Lung microvascular endothelial cell (primary cell): ENCODE measurements at regions not wholly inside any gene's neighbourhood (a gene's known extent, or its start where the extent isn't known, plus 50 kb on each side); places are given as distances from the start of the nearest gene placed in this dataset.
A peak's percentile ranks its signal among the peaks of the same experiment; 100 is the strongest.
"Not testable (repeated sequence)": the region's sequence is repeated elsewhere in the genome, so short reads cannot be mapped to it uniquely, and the experiment has no call there.

ENCODE experiments used
- DNase-seq, 2 donors: peaks; one replicate each; pipeline versions ENCODE4 v3.0.0 to v3.0.0-alpha.2; 2010; ENCODE audit warnings: low read depth in 2 of 2

DNA sequence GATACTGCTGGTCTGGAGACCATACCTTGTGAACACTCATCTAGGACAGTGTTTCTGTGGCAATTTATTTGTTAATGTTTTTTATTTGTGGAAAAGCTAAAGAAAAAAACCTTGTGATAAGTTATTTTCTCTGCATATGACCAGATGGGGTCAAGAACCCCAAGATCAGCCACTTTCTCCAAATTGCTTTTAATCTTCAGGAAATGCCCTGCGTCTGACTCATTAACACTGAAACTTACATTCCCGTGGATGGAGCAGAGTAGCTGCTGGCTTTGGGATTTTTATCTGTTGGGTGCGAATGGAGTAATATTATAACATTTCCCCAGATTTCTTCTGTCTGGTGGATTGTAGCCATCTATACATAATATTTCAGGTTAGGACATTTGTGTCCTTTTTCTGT, 444.5 kb downstream of the SH3GL2 start:
- no peak for DNase-seq

DNA sequence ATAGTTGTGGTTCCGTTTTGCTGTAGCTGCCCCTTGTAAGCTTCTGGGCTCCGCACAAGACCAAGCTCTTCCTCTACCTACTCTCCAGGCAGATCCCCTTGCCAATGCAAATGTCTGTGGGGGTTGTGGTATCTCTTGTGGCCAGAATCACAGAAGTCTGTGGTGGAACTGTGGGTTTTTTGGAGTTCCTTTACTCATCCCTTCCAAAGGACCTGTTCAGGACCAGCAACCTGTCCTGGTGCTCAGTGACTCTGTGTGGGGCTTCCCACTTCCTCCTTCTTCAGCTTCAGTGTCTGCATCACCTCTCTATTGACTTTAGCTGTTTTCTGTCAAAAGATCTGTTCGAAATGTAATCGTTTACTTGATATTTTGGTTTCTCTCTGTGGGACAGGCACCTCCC, 441.3 kb upstream of the ADAMTSL1 start:
- DNase-seq: no peak

DNA sequence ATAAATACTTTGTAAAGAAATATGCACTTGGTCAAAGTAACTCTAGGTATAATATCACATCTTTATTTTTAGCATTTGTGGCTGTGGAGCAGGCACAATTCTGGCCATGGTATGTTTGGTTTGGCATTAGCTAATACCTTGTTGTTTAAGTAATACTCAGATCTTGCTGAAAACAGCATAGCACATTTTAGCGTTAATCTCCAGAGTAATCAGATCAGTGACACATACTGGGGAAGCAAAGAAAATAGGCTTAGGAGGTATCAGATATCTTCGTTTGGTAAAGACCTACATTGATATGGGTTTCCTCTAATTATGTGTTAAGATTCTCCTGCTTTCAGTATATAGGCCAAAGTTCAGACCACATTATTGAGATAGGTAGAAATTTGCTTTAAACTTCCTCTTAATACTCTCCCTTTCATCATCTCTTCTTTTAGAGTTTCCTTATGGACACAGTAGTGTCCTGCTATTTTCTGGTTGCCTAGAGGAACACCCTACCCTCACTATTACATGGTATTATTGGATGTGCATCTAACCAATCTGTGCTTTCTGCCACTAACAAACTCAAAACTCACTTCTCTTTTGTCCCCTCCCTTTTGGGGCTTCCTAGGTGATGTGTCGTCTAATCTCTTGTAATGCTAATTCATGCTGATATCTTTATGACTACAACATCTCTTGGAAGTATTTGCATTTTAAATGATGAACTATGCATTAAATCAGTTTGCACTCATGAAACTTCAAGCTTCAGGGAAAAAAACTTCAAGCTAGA, 437.3 kb upstream of the ADAMTSL1 start:
- DNase-seq: no peak

DNA sequence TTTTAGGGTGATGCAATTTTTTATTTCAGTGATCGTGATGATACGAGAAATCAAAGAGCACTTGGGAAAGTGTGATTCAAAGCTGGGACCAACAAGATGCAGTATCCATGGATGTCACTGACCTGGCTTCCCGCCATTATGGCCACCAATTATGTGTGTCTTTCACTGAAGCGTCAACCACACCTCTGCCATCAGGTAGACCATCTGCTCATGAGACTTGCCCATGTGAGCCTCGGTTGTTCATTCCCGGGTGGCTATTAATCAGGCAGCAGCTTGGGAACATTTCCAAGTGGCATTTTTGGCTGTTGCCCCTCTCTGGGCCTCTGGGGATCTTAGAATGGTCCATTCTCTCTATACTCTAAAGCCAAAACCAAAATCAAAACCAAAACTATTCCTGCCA, 436.0 kb upstream of the ADAMTSL1 start:
- DNase-seq: no peak

DNA sequence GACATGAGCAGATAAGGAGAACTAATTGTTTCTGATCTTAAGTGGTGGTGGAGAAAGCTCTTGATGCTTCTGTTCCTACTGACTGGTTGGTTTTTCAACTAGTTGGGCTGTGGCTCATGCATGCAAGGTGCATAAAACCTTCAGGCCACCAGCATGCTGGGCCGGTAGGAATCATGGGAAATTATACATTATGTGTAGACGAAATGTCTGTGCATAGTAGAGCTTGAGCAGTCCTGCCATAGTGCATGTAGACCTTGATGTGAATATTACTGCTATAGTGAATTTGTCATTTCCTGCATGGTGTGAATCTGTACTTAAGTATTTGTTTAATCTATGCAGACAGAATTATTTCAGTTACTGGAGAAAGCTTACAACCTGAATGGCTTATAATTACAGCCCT, 433.6 kb upstream of the ADAMTSL1 start:
- no peak for DNase-seq

DNA sequence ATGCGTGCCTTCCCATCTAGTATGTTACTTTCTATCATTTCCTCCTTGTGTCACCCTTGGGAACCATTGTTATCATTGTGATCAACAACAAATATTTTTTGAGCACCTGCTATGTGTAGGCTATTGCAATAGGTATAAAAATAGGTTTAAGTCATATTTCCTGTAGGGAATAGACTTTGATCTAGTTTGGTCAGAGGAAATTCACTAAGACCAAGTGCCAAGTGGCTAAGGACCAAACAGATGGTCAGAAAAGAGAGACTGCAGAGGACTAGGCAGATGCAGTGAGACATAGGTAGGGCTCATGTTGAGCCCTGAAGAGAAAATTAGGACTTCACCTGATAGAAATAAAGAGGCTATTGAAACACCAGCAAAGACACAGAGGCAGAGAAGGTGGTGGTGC, 430.0 kb upstream of the ADAMTSL1 start:
- DNase-seq: no peak

DNA sequence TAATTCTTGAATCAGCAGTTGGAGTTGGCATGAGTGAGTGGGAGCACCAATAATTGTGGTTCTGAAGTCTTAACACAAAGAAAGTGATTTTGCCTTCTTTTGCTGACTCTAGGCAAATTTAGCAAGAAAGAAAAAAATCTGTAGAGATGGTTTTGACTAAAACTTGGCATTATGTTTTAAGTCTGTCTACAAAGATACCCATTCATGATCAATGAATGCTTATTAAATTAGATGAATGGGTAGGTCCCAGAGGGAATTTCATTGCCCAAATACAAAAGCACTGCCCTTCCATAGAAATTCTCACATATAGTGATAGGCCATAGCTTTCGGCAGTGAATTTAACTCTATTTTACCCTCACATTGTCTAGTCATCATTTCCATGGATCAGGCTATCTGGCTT, 428.6 kb upstream of the ADAMTSL1 start:
- no peak for DNase-seq

DNA sequence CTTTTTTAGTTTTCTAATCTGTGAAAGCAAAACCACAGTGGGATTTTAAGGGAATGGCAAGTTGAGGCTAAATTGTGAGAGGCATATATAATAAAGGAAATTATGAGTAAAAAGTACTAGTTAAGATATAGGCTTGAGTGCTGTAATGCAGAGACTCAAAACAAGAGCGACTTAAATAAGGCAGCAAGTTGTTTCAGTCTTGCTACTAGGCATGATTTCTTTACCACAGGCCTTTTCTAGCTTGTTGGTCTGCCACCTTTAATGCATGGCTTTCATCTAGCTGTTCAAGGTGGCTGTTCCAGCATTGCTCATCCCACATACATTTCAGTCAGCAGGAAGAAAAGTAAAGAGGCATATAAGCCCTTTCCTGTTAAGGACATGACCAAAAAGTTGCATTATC, 427.9 kb upstream of the ADAMTSL1 start:
- DNase-seq: no peak

DNA sequence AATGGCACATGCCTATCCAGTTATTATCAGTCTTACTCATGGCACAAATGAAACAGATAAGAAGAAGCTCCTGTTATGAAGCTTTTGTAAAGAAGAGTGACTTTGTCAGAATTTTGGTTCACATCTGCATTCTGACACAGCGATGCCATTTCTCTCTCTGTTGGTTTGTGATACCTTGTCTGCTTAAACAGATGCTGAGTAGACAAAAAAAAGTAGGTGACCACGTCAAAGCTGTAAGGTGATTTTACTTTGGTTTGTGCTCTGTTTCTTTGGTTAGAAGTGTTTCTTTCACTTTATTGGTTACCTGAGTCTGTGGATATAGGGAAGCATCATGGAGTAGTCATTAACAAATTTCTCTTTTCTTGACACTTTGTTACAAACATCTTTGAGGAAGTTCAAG, 422.3 kb upstream of the ADAMTSL1 start:
- DNase-seq: no peak

DNA sequence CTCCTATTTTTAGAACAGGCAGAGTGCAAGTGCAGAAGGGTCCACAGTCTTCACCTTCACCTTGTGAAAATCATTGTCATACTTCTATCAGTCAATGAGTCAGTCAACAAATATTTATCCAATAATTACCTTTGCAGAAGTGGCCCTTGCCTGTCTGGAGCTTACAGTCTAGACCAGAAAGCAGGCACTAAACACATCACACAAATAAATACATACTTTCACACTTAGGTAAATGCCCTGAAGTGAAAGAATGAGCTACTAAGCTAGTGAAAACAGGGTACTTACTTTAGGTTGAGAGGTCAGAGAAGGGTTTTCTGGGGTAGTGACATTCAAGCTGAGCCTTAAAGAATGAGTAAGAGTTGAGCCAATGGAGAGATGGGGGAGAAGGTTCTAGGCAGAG, 421.9 kb upstream of the ADAMTSL1 start:
- no peak for DNase-seq

DNA sequence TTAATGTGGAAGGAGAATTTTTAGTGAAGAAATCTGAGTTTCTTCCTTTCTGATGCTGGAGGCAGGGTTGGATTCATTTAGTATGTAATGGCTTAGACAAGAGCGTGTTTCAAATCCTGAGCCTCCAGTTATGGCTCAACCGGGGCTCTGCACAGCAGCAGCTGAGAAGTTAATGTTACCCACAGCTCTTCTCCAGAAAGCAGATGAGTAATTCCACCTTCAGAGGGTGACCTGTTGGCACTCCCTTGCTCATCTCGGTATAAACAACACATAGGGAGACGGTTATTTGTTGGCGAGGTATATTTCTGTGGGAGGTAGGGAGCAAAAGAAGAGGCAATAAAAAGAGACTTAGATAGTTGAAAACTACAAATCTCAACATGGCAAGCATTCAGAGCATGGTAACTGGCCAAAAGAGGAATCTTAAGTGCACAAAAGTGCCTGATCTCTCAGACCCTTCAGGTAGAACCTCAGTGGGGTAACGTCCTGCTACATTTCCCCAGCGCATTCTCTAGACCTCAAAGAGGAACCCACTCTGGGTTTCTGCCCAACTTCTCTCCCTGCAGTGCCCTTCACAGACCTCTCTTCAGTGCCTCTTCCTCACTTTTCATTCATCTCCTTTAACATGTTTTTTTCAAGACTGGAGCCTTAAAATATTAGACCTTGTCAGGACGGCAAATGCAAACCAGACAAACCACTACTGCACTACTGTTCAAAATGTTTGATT, 417.5 kb upstream of the ADAMTSL1 start:
- DNase-seq: no peak

DNA sequence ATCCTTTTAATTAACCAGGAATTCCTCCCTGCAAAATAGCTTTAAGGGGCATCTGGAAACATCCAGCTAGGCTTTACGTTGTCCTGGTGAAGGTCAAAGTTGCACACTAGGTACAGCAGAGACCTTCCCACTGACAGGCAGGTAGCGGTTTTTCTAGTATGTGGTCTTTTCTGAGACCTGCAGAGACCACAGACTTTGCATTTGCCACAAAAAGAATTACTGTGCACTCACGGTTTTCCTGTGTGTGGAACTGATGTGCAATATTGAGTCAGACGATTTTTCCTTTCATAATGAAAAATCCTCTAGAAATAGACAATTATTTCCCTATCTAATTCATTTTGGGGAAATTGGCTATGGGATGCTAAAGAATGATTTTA, 417.0 kb upstream of the ADAMTSL1 start:
- no peak for DNase-seq

DNA sequence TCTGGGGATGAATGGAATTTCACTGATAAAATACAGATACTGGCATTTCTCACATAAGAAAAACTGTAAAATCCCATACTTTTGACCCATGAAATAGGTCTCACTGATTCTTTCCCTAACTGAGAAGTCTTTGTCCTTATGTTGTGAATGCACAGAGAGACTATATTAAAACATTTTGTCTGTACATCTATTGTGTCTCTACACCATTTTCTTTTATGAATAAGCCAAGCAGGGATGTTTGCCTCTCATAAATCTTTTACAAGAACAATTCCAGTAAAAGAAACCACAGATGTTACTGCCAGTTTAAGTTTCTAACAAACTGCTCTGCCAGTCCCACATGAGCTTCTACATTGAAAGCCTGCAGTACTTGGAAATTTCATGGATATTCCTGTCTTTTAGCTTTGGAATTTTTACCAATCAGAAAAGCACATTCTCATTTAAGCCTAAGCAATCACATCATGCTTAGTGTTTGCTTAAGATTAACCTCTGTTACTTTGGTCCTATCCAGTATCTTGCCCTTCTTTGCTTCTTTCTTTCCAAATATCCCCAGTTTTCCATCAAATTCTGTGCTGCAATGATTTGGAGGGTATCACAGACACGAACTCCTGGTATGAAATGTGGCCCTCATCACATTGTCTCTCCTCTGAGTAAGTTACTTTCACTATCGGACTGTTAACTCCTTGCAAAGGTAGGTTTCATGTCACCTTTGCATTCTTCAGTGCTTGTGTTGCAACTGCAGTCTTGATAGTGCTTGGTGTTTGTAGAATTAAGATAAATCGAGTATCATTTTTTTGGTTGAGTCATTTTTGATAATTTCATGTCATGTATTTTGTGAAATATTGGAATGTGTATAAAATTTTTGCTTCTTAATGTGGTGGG, 415.1 kb upstream of the ADAMTSL1 start:
- DNase-seq: no peak

DNA sequence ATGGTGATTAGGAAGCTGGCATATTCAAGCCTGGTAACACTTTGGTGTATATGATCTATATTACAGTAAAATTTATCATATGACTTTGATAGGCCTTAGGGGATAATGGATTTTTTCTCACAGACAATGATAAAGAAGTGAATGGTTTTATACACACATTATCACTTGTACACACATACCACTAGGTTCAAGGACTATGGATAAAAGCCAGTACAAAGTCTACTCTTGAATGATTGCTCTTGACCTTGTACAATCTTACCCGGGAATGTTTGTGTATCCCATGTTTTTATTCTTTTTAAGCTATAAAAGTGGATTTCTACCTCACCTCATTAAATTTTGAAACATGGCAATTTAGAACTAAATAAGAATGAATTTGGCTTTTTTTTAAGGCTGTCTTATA, 414.5 kb upstream of the ADAMTSL1 start:
- DNase-seq: no peak

DNA sequence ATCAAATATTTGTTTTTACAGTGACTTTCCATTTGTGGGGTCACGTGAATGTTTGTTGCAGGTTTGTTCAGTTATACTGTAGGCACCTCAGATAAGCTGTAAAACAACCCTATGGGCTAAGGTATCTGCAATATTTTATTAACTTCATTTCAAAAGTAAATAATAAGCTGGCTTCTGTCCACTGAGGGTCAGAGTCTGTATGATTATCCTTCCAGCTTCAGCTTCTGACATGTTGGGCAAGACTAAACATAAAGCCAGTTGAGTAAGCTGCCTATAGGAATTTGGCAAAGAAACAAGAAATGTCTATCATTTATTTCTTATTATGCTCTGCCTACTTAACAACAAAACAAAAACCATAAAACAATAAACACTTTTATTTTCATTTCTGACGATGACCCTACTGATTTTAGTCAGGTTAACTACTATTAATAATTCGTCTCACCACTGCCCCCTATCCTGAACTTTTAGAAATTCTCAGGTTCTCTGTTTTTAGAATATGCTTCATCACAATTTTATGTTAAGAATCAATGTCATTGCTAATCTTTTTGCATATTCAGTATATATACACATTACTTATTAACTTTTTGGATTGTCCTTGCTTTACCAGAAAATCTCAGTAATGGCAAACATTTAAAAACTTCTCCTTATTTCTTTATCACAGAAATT, 413.6 kb upstream of the ADAMTSL1 start:
- no peak for DNase-seq

DNA sequence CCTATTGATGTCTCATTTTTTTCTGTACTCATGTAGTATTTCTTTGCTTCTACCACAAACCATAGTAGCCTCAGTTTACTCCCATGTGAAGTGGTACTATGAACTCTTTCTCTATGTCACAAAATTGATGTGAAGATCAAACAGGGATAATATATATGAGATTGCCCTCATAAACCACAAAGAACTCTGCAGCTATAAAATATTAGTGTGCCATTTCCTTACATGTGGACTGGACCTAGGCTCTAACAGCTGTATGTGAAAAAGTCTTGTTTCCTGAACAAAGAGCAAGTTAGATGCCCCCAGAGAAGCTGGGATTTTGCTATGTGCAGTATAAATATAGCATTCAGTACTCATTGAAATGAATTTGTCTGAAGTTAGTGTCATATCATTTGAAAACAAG, 412.6 kb upstream of the ADAMTSL1 start:
- DNase-seq: no peak

DNA sequence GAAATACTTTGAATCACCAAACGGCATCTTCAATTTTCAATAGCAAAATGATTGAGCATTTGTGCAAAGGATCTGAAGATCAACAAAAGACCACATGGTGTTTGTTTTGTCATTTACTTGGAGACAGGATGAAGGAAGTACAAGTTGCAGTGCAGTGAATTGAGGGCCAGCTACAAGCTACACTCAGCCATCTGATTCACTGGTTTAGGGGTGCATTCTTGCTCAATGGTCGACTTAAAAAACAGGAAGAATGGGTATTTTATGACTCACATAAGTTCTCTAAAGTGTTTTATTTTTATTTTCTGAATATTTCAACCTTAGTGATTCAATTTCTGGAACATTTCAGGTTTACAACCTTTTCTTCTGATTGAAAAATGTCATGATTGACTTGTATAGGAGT, 412.1 kb upstream of the ADAMTSL1 start:
- peak in 1 of 2 donors; percentile 1 for DNase-seq

DNA sequence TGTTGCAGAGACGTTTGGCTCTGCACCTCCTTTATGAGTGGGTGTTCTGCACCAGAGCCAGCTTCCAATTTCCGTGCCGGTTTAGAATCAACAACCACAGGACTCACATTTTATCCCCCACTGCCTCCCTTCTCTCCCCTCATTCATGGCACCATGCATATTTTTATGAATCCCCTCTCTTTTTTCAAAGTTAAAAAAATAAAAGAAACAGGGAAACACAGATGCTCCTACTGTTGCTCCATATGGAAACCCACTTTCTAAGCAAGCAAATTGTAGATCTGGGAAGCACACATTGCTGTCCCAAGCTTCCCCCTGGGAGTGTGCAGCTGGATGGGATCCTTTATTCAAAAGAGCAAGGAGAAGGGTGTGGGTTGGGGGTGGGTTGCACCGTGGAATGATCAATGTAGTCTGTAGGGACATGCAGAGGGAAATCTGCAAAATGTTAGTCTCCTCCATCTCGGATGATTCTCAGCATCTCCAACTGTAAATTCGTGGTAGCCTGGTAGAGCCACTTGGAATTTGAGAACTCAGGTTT, 410.0 kb upstream of the ADAMTSL1 start:
- no peak for DNase-seq

DNA sequence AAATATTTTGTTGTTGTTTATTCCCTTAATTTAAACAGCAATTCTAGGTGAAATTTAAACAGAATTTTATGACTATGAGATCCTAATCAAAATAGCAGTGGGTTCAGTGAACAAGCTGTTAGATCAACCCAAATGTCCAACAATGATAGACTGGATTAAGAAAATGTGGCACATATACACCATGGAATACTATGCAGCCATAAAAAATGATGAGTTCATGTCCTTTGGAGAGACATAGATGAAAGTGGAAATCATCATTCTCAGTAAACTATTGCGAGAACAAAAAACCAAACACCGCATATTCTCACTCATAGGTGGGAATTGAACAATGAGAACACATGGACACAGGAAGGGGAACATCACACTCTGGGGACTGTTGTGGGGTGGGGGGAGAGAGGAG, 407.3 kb upstream of the ADAMTSL1 start:
- DNase-seq: not testable (repeated sequence)

DNA sequence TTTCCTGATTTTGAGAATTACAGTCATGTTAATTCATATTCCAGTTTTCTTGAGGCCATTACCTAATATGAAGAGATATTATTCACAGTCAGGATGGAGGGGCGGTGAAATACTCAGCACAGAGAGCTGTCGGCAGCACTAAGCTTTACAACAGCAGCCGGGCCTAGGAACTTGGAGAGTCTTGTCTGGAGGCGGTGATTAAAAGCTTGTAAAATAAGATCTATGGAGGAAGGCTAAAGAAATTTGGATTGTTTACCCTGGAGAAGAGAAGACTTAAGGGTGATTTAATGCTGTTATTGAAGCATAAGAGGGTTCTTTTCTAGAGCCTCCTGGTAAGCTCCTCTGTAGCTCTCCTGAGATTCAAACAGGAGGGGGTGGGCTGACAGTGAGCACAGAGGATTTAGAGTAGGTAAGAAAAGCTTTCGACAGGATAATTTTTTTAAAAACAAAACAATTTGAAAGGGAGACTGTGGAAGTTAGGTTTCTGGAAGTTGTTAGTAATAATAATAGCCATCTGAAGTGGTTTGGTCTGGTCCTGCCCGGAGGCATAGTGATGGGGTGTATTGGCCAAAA, 406.3 kb upstream of the ADAMTSL1 start:
- DNase-seq: no peak

DNA sequence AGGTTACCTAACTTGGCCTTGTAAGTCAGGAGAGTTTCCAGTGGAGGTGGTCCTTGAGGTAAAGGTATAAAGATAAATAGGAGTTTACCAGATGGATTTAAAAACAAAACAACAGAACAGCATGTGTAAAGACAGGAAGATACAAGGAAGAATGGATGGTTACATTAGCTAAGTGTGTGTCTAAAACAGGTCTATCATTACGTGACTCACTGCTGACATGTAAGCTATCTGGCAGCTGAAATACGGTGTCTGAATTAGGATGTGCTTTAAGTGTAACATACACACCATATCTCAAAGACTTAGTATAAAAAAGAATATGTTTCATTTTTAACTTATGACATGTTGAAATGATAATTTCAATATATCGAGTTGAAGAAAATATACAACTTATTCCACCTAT, 405.1 kb upstream of the ADAMTSL1 start:
- no peak for DNase-seq
